DMS153 treated with DMSO at 0.1 percent for 48 hours (cell line): ENCODE measurements at regions not wholly inside any gene's neighbourhood (a gene's known extent, or its start where the extent isn't known, plus 50 kb on each side); places are given as distances from the start of the nearest gene placed in this dataset.
"Not testable (repeated sequence)": the region's sequence is repeated elsewhere in the genome, so short reads cannot be mapped to it uniquely, and the experiment has no call there.

Experiments
- DNase-seq: peaks from one replicate; lab custom pipeline; 2025; ENCODE audit not compliant: unreplicated experiment; lab: John Stamatoyannopoulos, UW

GRCh38 chr14:105730731-105731130 lies 204.3 kb downstream of the TMEM121 start:
- DNase-seq: not testable (repeated sequence)

DNA sequence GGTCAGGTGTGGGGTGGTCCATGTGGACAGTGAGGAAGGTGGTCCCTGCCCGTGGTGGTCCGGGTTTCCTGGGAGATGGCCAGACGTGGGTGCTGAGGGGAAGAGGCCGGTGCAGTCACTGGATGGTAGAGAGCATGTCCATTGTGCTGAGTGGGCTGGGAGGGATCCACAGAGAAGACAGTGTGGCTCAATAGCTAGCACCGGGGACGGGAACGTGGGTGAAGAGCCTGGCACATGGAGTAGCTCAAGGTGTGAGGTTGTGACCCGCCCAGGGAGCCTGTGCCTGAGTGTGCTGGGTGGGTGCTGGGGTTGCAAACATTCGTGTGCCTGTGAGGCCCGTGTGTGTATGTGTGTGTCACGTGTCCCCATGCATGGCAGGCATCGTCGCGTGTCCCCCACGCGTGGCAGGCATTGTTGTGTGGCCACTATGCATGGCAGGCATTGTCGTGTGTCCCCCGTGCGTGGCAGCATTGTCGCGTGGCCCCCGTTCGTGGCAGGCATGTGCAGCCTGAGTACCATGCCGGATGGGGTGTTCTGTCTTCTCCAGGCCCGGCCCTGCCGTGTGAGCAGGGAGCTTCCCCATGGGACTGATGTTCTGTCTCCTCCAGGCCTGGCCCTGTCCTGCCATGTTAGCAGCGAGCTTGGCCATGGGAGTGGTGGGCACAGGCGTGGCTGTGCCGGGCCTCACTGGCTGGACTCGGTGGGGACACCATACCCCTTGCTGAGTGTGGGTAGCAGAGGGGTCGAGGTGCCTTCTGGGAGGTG lies 205.0 kb downstream of the TMEM121 start:
- DNase-seq: not testable (repeated sequence)

- no peak for DNase-seq
Measured at GRCh38 chr14:105733081-105734065, 207.0 kb downstream of the TMEM121 start.

- not testable (repeated sequence) for DNase-seq
Measured at GRCh38 chr14:105734241-105734640, 207.9 kb downstream of the TMEM121 start.

DNA sequence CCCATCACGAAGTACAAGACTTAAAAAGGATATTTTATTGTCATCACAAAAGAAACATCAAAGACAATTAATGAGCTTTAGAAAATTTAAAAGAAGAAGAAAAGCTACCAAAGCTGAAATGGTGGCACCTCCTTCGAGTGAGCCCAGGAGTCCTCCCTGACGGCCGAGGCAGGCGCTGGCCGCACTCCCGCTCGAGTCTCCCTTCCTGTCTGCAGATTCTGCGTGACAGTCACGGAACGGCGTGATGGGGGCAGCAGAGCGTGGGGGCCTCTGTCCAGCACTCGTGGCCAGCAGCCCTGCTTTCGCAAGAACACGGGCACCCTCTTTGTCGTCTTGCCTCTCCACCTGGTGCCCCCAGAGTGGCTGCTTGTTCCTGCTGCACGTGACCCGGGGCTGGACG lies 209.9 kb downstream of the TMEM121 start:
- not testable (repeated sequence) for DNase-seq

- no peak for DNase-seq
Measured at GRCh38 chr14:105737504-105738246, 211.3 kb downstream of the TMEM121 start.

GRCh38 chr14:105738638-105739037 lies 212.3 kb downstream of the TMEM121 start:
- no peak for DNase-seq

DNA sequence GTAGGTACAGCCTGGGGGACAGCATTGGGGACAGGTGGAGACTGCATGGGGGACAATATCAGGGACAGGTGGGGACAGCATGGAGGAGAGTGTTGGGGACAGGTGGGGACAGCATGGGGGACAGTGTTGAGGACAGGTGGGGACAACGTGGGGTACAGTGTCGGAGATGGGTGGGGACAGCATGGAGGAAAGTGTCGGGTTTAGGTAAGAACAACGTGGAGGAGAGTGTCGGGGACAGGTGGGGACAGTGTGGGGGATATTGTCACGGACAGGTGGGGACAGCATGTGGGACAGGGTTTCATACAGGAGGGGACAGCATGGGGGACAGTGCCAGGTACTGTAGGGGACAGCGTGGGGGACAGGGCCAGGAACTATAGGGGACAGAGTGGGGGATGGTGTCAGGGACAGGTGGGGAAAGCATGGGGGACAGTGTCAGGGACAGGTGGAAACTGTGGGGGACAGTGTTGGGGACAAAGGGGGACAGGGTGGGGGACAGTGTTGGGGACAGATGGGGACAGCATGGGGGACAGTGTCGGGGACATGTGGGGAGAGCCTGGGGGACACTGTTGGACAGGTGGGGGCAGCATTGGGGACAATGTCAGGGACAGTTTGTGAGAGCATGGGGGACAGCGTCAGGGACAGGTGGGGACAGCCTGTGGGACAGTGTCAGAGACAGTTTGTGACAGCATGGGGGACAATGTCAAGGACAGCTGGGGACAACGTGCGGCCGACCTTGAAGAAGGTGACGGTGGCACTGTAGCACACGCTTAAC lies 213.1 kb downstream of the TMEM121 start:
- no peak for DNase-seq

DNA sequence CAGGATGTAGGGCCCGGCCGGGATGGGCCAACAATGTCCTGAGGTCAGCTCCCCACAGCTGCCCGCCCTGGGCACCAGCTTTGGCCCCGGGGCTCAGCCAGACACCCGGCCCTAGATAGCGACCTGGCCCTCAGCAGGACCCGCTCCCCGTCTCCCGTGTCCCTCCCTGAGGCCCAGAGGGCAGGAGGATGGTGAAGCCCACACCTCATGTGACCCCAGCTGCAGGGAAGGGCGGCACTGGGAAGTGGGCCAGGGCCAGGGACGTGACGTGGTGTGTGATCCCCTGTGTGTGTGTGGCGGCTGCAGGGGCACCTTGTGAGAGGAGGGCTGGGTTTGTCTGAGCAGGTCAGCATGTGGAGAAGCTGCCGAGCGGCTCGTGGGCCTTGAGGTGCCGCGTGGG lies 213.9 kb downstream of the TMEM121 start:
- DNase-seq: not testable (repeated sequence)

DNA sequence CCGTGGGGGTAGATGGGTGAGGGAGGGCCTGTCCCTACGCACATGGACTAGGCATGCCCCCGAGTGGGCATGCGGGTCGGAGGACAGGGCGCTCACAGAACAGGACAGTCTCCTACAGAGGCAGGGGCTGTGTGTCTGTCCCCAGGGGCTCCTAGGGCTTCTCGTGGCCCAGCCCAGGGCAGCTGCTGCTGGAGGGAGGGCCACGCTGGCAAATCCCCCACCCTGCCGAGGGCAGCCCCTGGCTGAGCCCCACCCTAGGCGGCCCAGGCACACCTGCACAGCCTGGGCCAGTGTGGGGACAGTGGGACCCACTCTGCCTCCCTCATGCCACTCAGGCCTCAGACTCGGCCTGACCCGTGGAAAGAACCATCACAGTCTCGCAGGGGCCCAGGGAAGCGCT lies 214.6 kb downstream of the TMEM121 start:
- not testable (repeated sequence) for DNase-seq

DNA sequence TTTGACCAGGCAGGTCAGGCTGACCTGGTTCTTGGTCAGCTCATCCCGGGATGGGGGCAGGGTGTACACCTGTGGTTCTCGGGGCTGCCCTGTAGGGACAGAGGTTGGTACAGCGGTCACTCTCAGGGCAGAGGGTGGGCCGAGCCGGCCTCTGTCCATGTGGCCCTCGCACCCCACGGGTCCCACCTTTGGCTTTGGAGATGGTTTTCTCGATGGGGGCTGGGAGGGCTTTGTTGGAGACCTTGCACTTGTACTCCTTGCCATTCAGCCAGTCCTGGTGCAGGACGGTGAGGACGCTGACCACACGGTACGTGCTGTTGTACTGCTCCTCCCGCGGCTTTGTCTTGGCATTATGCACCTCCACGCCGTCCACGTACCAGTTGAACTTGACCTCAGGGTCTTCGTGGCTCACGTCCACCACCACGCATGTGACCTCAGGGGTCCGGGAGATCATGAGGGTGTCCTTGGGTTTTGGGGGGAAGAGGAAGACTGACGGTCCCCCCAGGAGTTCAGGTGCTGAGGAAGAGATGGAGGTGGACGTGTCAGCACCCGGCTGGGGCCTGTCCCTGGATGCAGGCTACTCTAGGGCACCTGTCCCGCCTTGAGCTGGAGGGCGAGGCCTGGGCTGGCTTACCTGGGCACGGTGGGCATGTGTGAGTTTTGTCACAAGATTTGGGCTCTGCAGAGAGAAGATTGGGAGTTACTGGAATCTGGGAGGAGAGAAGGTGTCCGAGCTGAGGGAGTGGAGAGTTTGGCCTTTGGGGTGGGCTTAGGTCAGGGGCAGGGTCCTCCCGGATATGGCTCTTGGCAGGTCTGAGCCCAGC lies 215.5 kb downstream of the TMEM121 start:
- DNase-seq: not testable (repeated sequence)

GRCh38 chr14:105742531-105742848 lies 216.1 kb downstream of the TMEM121 start:
- DNase-seq: no peak

- DNase-seq: not testable (repeated sequence)
Measured at GRCh38 chr14:105742904-105743701, 216.7 kb downstream of the TMEM121 start.

DNA sequence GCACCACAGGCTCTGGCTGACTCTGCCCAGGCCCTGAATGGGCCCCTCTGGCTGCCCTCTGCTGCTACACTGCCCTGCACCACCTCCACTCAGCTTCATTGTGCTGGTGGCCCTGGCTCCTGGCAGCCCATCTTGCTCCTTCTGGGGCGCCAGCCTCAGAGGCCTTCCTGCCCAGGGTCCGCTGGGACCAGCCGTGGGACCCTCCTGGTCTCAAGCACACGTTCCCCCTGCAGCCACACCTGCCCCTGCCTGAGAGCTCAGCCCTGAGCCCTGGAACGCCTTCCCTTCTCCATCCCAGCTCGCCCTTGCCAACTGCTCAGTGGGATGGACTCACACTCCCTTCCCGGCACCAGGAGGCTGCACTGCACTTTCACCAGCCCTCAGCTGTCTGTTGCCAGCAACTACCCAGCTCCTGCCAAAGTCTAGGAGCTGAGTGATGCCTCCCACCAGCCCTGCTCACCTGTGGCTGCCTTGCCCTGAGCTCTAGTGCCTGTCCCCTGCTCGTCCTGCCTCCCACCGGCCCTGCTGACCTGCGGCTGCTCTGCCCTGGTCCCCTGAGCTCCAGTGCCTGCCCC lies 217.9 kb downstream of the TMEM121 start:
- not testable (repeated sequence) for DNase-seq

DNA sequence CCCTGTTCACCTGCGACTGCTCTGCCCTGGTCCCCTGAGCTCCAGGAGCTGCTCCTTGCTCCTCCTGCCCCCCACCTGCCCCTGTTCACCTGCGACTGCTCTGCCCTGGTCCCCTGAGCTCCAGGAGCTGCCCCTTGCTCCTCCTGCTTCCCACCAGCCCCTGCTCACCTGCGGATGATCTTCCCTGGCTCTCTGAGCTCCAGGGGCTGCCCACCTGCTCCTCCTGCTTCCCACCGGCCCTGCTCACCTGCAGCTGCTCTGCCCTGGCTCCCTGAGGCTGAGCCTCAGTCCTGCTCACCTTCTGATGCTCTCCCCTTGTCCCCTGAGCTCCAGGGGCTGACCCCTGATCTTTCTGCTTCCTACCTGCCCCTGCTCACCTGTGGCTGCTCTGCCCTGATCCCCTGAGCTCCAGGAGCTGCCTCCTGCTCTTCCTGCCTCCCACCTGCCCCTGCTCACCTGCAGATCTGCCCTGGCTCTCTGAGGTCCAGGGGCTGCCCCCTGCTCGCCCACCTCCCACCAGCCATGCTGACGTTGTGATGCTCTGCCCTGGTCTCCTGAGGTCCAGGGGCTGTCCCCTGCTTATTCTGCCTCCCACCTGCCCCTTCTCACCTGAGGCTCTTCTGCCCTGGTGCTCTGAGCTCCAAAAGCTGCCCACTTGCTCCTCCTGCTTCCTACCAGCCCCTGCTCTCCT lies 219.2 kb downstream of the TMEM121 start:
- no peak for DNase-seq

GRCh38 chr14:105746124-105746514 lies 219.7 kb downstream of the TMEM121 start:
- no peak for DNase-seq

GRCh38 chr14:105746800-105747502 lies 220.6 kb downstream of the TMEM121 start:
- DNase-seq: not testable (repeated sequence)
